ENCODE measurements at regions not wholly inside any gene's neighbourhood (a gene's known extent, or its start where the extent isn't known, plus 50 kb on each side); places are given as distances from the start of the nearest gene placed in this dataset.

GRCh38 chr2:204264621-204265140 lies 280.6 kb upstream of the PARD3B start:
- no peak for DNase-seq
- H3K4me3 ChIP-seq: no peak overlapping the region
- H3K27me3 ChIP-seq: peaks cover 0 to 3% (median 0%) of the 10 kb centered on the region in 3 donors
- TF ChIP-seq CTCF (IDR thresholded peaks at IDR 0.05): no peak
- H3K9me3 ChIP-seq: no peaks in the 10 kb centered on the region
- 68 to 85% (median 76%) methylated on average over 5 of the region's 5 CpGs for WGBS, 5 donors
- no peak overlapping the region for H3K27ac ChIP-seq
- intact Hi-C loops (cut with DNase I; ENCODE audit: low total_unique reads): no loop called here
- no peaks in the 10 kb centered on the region for H3K36me3 ChIP-seq
- peaks cover 0 to 13% (median 5%) of the 10 kb centered on the region in 4 donors for H3K4me1 ChIP-seq

DNA sequence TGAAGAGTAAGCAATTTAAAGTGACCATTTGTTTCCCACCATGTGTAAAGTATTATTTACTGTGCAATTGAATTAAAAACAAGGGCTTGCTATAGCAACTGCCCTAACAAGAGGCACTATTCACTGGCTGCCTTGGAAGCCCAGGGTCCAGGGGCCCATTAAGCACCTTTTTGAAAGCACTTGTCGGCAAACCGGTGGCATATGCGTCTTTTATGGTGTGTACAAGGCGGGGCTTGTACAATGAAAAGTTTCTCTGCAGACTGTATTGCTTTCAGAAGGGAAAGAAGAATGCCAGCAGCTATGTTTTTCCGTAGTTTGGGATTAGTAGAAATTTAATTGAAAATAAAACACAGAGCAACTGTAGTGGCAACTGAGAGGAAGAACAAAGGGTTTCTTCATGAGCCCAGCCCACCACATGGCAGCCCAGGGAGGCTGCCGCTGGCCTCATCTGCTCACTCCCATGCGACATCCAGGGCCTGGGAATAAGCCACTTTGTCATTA lies 279.5 kb upstream of the PARD3B start:
- Histone ChIP-seq H3K27ac (no peak overlapping the region), H3K4me1 (peaks cover 0 to 6% (median under 1%) of the 10 kb centered on the region in 4 donors), H3K9me3 (peaks cover 0 to 6% (median 0%) of the 10 kb centered on the region in 4 donors), H3K4me3 (no peak overlapping the region), H3K36me3 (no peaks in the 10 kb centered on the region), H3K27me3 (peaks cover 0 to 3% (median 0%) of the 10 kb centered on the region in 3 donors)
- DNase-seq: peak in 1 of 2 donors; percentile 60
- 67 to 80% (median 68%) methylated on average over 7 of the region's 7 CpGs for whole genome bisulfite sequencing, 5 donors
- TF ChIP-seq CTCF (IDR thresholded peaks at IDR 0.05) (no peak), POLR2A (IDR thresholded peaks at IDR 0.05) (no peak), EP300 (IDR thresholded peaks at IDR 0.05) (no peak), POLR2AphosphoS5 (IDR thresholded peaks at IDR 0.05) (no peak)
- intact Hi-C loops (cut with DNase I; ENCODE audit: low total_unique reads): no loop called here

- 78 to 95% (median 86%) methylated on average over 5 of the region's 5 CpGs for WGBS, 5 donors
- Histone ChIP-seq H3K9me3 (peaks cover 0 to 6% (median 0%) of the 10 kb centered on the region in 4 donors), H3K4me1 (no peaks in the 10 kb centered on the region), H3K36me3 (no peaks in the 10 kb centered on the region), H3K27me3 (peaks cover 0 to 3% (median 0%) of the 10 kb centered on the region in 3 donors), H3K27ac (no peak overlapping the region), H3K4me3 (no peak overlapping the region)
- intact Hi-C loops (cut with DNase I; ENCODE audit: low total_unique reads): no loop called here
- DNase-seq: no peak
- TF ChIP-seq POLR2AphosphoS5 (IDR thresholded peaks at IDR 0.05) (no peak), POLR2A (IDR thresholded peaks at IDR 0.05) (no peak), CTCF (IDR thresholded peaks at IDR 0.05) (no peak), EP300 (IDR thresholded peaks at IDR 0.05) (no peak)
Measured at GRCh38 chr2:204268458-204268857, 276.8 kb upstream of the PARD3B start.

DNA sequence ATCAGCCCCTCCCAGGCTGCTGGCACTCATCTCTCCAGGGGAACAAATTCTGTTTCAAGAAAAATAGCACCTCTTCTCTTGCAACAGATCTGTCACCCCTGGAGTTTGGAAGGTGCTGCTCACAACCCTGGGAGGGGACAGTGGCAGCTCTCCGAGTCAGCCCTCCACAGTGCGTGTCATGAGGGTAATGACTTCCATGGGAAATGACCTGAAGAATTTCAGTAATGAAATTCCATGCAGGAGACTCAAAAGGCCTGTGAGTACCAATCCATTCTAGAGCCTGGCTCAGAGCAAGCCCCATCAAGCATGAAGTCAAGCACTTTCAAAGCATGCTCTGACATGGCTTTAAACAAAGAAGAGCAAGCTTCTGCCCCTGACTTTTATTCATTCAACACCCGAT lies 276.3 kb upstream of the PARD3B start:
- Histone ChIP-seq H3K27ac (no peak overlapping the region), H3K27me3 (peaks cover 0 to 3% (median 0%) of the 10 kb centered on the region in 3 donors), H3K9me3 (peaks cover 0 to 6% (median 0%) of the 10 kb centered on the region in 4 donors), H3K4me1 (no peaks in the 10 kb centered on the region), H3K36me3 (no peaks in the 10 kb centered on the region), H3K4me3 (no peak overlapping the region)
- TF ChIP-seq EP300 (IDR thresholded peaks at IDR 0.05) (no peak), CTCF (IDR thresholded peaks at IDR 0.05) (no peak), POLR2AphosphoS5 (IDR thresholded peaks at IDR 0.05) (no peak), POLR2A (IDR thresholded peaks at IDR 0.05) (no peak)
- no peak for DNase-seq
- intact Hi-C loops (cut with DNase I; ENCODE audit: low total_unique reads): no loop called here
- WGBS, 5 donors: 77 to 88% (median 85%) methylated on average over 3 of the region's 3 CpGs

Measured in stomach (tissue), 8 donors.